Trophoblast cell (in vitro differentiated cells and primary cell): ENCODE measurements at regions not wholly inside any gene's neighbourhood (a gene's known extent, or its start where the extent isn't known, plus 50 kb on each side); places are given as distances from the start of the nearest gene placed in this dataset.

ENCODE experiments used
- DNase-seq, 2 donors: peaks; one replicate each; pipeline ENCODE4 v3.0.0-alpha.2; 2016
- H2AFZ ChIP-seq: 2 replicates; pipeline ENCODE4 v1.6.1; 2013; ENCODE audit warnings: low read length, moderate library complexity, mild to moderate bottlenecking; ENCODE audit not compliant: insufficient read depth, poor library complexity
- H2AK5ac ChIP-seq: 2 replicates; pipeline ENCODE4 v1.6.1; 2013; ENCODE audit warnings: mild to moderate bottlenecking, low read length
- H2BK120ac ChIP-seq: 2 replicates; pipeline ENCODE4 v1.6.1; 2013; ENCODE audit warnings: low read length, mild to moderate bottlenecking, moderate library complexity; ENCODE audit not compliant: insufficient read depth, poor library complexity
- H2BK12ac ChIP-seq: 2 replicates; pipeline ENCODE4 v1.6.1; 2013; ENCODE audit warnings: mild to moderate bottlenecking, low read length, moderate library complexity
- H2BK5ac ChIP-seq: 2 replicates; pipeline ENCODE4 v1.6.1; 2013; ENCODE audit warnings: low read length, low read depth, moderate library complexity, mild to moderate bottlenecking; ENCODE audit not compliant: poor library complexity
- H3K14ac ChIP-seq: 2 replicates; pipeline ENCODE4 v1.6.1; 2013; ENCODE audit warnings: mild to moderate bottlenecking, low read length
- H3K18ac ChIP-seq: 2 replicates; pipeline ENCODE4 v1.6.1; 2013; ENCODE audit warnings: mild to moderate bottlenecking, low read length
- H3K23ac ChIP-seq: 2 replicates; pipeline ENCODE4 v1.6.1; 2013; ENCODE audit warnings: low read length
- H3K27ac ChIP-seq: 2 replicates; pipeline ENCODE4 v1.5.1; 2013; ENCODE audit warnings: low read depth, mild to moderate bottlenecking, inconsistent platforms, low read length, moderate library complexity
- H3K27me3 ChIP-seq: 2 replicates; pipeline ENCODE4 v1.6.1; 2013; ENCODE audit warnings: inconsistent platforms, mild to moderate bottlenecking, low read length, moderate library complexity; ENCODE audit not compliant: insufficient read depth
- H3K36me3 ChIP-seq, 2 experiments: 1 replicate in 1 of 2; 2 replicates in 1 of 2; pipeline ENCODE4 v1.6.1; 2013; ENCODE audit warnings: low read length in 2 of 2, mild to moderate bottlenecking in 2 of 2, moderate library complexity in 1 of 2; ENCODE audit not compliant: insufficient read depth in 2 of 2, control insufficient read depth in 1 of 2
- H3K4ac ChIP-seq: 2 replicates; pipeline ENCODE4 v1.6.1; 2013; ENCODE audit warnings: low read depth, mild to moderate bottlenecking, low read length, moderate library complexity
- H3K4me1 ChIP-seq, 2 experiments: 1 replicate in 1 of 2; 2 replicates in 1 of 2; pipeline ENCODE4 v1.6.1; 2013; ENCODE audit warnings: low read length in 2 of 2, mild to moderate bottlenecking in 2 of 2, moderate library complexity in 1 of 2; ENCODE audit not compliant: insufficient read depth in 2 of 2, control insufficient read depth in 1 of 2
- H3K4me2 ChIP-seq: 2 replicates; pipeline ENCODE4 v1.6.1; 2013; ENCODE audit warnings: inconsistent platforms, mild to moderate bottlenecking, low read length, moderate library complexity
- H3K4me3 ChIP-seq: 2 replicates; pipeline ENCODE4 v1.5.1; 2013; ENCODE audit warnings: mild to moderate bottlenecking, low read depth, low read length, inconsistent platforms
- H3K79me1 ChIP-seq: one replicate; pipeline ENCODE4 v1.6.1; 2013; ENCODE audit warnings: low read length
- H3K79me2 ChIP-seq: 2 replicates; pipeline ENCODE4 v1.6.1; 2013; ENCODE audit warnings: low read length, mild to moderate bottlenecking; ENCODE audit not compliant: control insufficient read depth, insufficient read depth, poor library complexity
- H3K9ac ChIP-seq: 2 replicates; pipeline ENCODE4 v1.6.1; 2013; ENCODE audit warnings: mild to moderate bottlenecking, low read length
- H3K9me3 ChIP-seq: 2 replicates; pipeline ENCODE4 v1.6.1; 2013; ENCODE audit warnings: low read depth, mild to moderate bottlenecking, control low read depth, inconsistent platforms, low read length; ENCODE audit not compliant: insufficient read depth
- H4K12ac ChIP-seq: 2 replicates; pipeline ENCODE4 v1.6.1; 2013; ENCODE audit warnings: low read depth, mild to moderate bottlenecking, low read length, moderate library complexity
- H4K8ac ChIP-seq: 2 replicates; pipeline ENCODE4 v1.6.1; 2013; ENCODE audit warnings: low read depth, mild to moderate bottlenecking, low read length, moderate library complexity
- H4K91ac ChIP-seq: one replicate; pipeline ENCODE4 v1.6.1; 2013; ENCODE audit warnings: low read depth, mild to moderate bottlenecking, low read length, moderate library complexity
- WGBS: extraction: QIAGEN DNeasy Blood & Tissue Kit; methylation state at CpG from one replicate; pipeline ENCODE4 v1.1.7; 2013; ENCODE audit warnings: missing lambda C conversion rate; ENCODE audit not compliant: insufficient read length, insufficient coverage; ENCODE audit errors: extremely low coverage; 5-methylcytosine and 5-hydroxymethylcytosine counted together

DNA sequence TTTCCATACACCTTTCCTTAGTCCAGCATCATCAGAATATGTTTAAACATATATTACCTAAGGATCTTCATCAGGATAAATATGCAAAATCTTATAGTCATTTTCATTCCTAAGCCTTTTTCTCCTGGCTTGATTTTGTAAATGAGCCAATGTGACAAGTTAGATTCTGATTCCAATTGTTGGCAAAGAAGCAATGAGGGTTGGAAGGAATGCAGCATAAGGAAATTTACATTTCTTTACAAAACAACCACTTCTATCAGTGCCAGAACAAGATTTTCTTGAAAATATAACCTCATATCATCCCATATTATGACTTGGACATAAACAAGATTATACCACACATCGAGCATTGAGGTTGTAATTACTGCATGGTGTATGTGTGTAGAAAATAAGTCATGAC lies 508.1 kb downstream of the TRAM1L1 start:
- Histone ChIP-seq H2BK5ac (no peak overlapping the region), H4K8ac (no peak overlapping the region), H4K12ac (no peak overlapping the region), H3K27ac (no peak overlapping the region), H2AFZ (no peak overlapping the region), H3K4ac (no peak overlapping the region), H3K4me2 (no peak overlapping the region), H3K79me1 (no peaks in the 10 kb centered on the region), H2AK5ac (no peak overlapping the region), H4K91ac (no peak overlapping the region), H3K36me3 (no peaks in the 10 kb centered on the region), H3K79me2 (no peaks in the 10 kb centered on the region), H2BK12ac (no peak overlapping the region), H3K27me3 (no peaks in the 10 kb centered on the region), H2BK120ac (no peak overlapping the region), H3K4me1 (no peaks in the 10 kb centered on the region), H3K14ac (no peak overlapping the region), H3K4me3 (no peak overlapping the region), H3K9me3 (peaks cover 3% of the 10 kb centered on the region), H3K18ac (no peak overlapping the region), H3K23ac (no peak overlapping the region), H3K9ac (no peak overlapping the region)
- no CpG with 5 or more reads among the region's 1 CpG for whole genome bisulfite sequencing
- DNase-seq = no peak

GRCh38 chr4:116573540-116573939 lies 511.8 kb downstream of the TRAM1L1 start:
- Histone ChIP-seq H3K27ac (no peak overlapping the region), H4K91ac (no peak overlapping the region), H3K14ac (no peak overlapping the region), H2AK5ac (no peak overlapping the region), H3K79me2 (no peaks in the 10 kb centered on the region), H4K8ac (no peak overlapping the region), H3K23ac (no peak overlapping the region), H3K9ac (no peak overlapping the region), H4K12ac (no peak overlapping the region), H3K4me3 (no peak overlapping the region), H3K79me1 (no peaks in the 10 kb centered on the region), H2BK12ac (no peak overlapping the region), H3K18ac (no peak overlapping the region), H2AFZ (no peak overlapping the region), H3K4me2 (no peak overlapping the region), H3K4me1 (no peaks in the 10 kb centered on the region), H3K27me3 (no peaks in the 10 kb centered on the region), H3K36me3 (no peaks in the 10 kb centered on the region), H3K9me3 (peaks cover 3% of the 10 kb centered on the region), H3K4ac (no peak overlapping the region), H2BK5ac (no peak overlapping the region), H2BK120ac (no peak overlapping the region)
- WGBS = no CpG with 5 or more reads among the region's 3 CpGs
- no peak for DNase-seq

GRCh38 chr4:116561768-116562167 lies 523.6 kb downstream of the TRAM1L1 start:
- Histone ChIP-seq H2BK5ac (no peak overlapping the region), H4K12ac (no peak overlapping the region), H3K4me1 (no peaks in the 10 kb centered on the region), H4K91ac (no peak overlapping the region), H3K14ac (no peak overlapping the region), H4K8ac (no peak overlapping the region), H3K36me3 (no peaks in the 10 kb centered on the region), H2BK120ac (no peak overlapping the region), H3K27me3 (no peaks in the 10 kb centered on the region), H3K4me3 (no peak overlapping the region), H3K23ac (no peak overlapping the region), H3K4ac (no peak overlapping the region), H3K9me3 (no peaks in the 10 kb centered on the region), H3K9ac (no peak overlapping the region), H2AK5ac (no peak overlapping the region), H3K79me1 (no peaks in the 10 kb centered on the region), H3K4me2 (no peak overlapping the region), H2AFZ (no peak overlapping the region), H3K79me2 (no peaks in the 10 kb centered on the region), H3K18ac (no peak overlapping the region), H2BK12ac (no peak overlapping the region), H3K27ac (no peak overlapping the region)
- DNase-seq = no peak

DNA sequence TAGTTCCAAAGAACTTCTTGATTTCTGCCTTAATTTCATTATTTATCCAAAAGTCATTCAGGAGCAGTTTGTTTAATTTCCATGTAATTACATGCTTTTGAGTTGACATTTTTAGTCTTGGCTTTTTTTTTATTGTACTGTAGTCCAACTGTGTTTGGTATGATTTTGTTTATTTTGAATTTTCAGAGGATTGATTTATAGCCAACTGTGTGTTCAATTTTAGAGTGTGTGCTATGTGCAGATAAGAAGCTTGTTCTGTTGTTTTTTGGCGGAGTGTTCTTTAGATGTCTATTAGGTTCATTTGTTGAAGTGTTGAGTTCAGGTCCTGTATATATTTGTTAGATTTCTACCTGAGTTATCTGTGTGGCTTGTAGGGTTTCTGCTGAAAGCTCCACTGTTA lies 533.6 kb downstream of the TRAM1L1 start:
- no peak overlapping the region for H3K9ac ChIP-seq
- H3K36me3 ChIP-seq = no peaks in the 10 kb centered on the region
- H3K27ac ChIP-seq = no peak overlapping the region
- peaks cover 3% of the 10 kb centered on the region for H3K9me3 ChIP-seq
- no peaks in the 10 kb centered on the region for H3K27me3 ChIP-seq
- H2AK5ac ChIP-seq = no peak overlapping the region
- no CpG with 5 or more reads among the region's 1 CpG for WGBS
- H4K8ac ChIP-seq = no peak overlapping the region
- H2BK5ac ChIP-seq = no peak overlapping the region
- H3K23ac ChIP-seq = no peak overlapping the region
- H3K4ac ChIP-seq = no peak overlapping the region
- no peak overlapping the region for H4K91ac ChIP-seq
- H3K18ac ChIP-seq = no peak overlapping the region
- no peaks in the 10 kb centered on the region for H3K4me1 ChIP-seq
- H2BK120ac ChIP-seq = no peak overlapping the region
- no peak overlapping the region for H3K14ac ChIP-seq
- H4K12ac ChIP-seq = no peak overlapping the region
- no peak overlapping the region for H2BK12ac ChIP-seq
- no peak overlapping the region for H3K4me2 ChIP-seq
- H3K79me2 ChIP-seq = no peaks in the 10 kb centered on the region
- H3K79me1 ChIP-seq = no peaks in the 10 kb centered on the region
- H3K4me3 ChIP-seq = no peak overlapping the region
- DNase-seq = no peak
- no peak overlapping the region for H2AFZ ChIP-seq

DNA sequence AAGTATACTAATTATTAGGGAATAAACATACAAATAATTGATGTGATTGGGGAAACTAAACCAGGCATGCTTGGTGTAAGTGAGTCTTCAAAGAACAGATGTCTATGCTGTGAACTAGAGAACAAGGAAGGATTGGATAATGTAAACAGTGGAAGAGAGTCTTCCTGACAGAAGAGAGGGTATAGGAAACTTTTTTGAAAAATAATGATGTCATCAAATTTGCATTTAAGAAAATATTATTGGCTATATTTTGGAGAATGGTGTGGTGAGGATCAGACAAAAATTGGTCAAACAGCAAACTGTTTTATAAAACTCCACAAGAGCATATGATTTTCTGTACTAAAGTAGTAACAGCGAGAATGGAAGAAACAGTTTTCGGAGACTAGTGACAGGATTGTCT lies 537.7 kb downstream of the TRAM1L1 start:
- Histone ChIP-seq H4K12ac (no peak overlapping the region), H3K9me3 (no peaks in the 10 kb centered on the region), H3K18ac (no peak overlapping the region), H3K4me3 (no peak overlapping the region), H3K23ac (no peak overlapping the region), H3K27me3 (no peaks in the 10 kb centered on the region), H3K4me1 (no peaks in the 10 kb centered on the region), H3K27ac (no peak overlapping the region), H3K4me2 (no peak overlapping the region), H3K36me3 (no peaks in the 10 kb centered on the region), H3K79me2 (no peaks in the 10 kb centered on the region), H3K14ac (no peak overlapping the region), H4K91ac (no peak overlapping the region), H3K79me1 (no peaks in the 10 kb centered on the region), H2BK5ac (no peak overlapping the region), H2BK12ac (no peak overlapping the region), H2AFZ (no peak overlapping the region), H2AK5ac (no peak overlapping the region), H3K9ac (no peak overlapping the region), H3K4ac (no peak overlapping the region), H4K8ac (no peak overlapping the region), H2BK120ac (no peak overlapping the region)
- no CpG with 5 or more reads among the region's 2 CpGs for WGBS
- no peak for DNase-seq
